GM12878 (cell line): ENCODE measurements at regions not wholly inside any gene's neighbourhood (a gene's known extent, or its start where the extent isn't known, plus 50 kb on each side); places are given as distances from the start of the nearest gene placed in this dataset.

Experiments
- ASH2L ChIP-seq: fragments of 300-600, 200-600 bp; sonication (generic); IDR thresholded peaks from 2 replicates; pipeline ENCODE4 v1.6.1; 2017; ENCODE audit warnings: low read depth, mild to moderate bottlenecking, borderline replicate concordance
- CEBPB ChIP-seq, 2 experiments: fragments of 150-350 bp in 1 of 2; IDR thresholded peaks; 2 replicates each; pipeline ENCODE4 v1.6.1; 2012 to 2014; ENCODE audit warnings: low read depth in 2 of 2, low read length in 2 of 2, borderline replicate concordance in 1 of 2, inconsistent platforms in 1 of 2
- CHD2 ChIP-seq: IDR thresholded peaks from 2 replicates; pipeline ENCODE4 v1.6.1; 2011; ENCODE audit warnings: low read depth, low read length, improper control_type of control experiment, borderline replicate concordance
- NFYB ChIP-seq: IDR thresholded peaks from 2 replicates; pipeline ENCODE4 v1.6.1; 2011; ENCODE audit warnings: low read depth, mild to moderate bottlenecking, low read length, improper control_type of control experiment, moderate library complexity; ENCODE audit not compliant: insufficient read depth
- TF ChIP-seq, protein P1 (sequence below): IDR thresholded peaks from 2 replicates; pipeline ENCODE4 v1.6.1; 2012; ENCODE audit warnings: improper control_type of control experiment, low read depth, low read length; ENCODE audit not compliant: insufficient replicate concordance
- TF ChIP-seq, protein P2 (sequence below): IDR thresholded peaks from 2 replicates; pipeline ENCODE4 v1.6.1; 2012; ENCODE audit warnings: low read depth, low read length, improper control_type of control experiment
- TF ChIP-seq, protein P3 (sequence below): fragments of 450-650 bp; IDR thresholded peaks from 2 replicates; pipeline ENCODE4 v1.6.1; 2017; ENCODE audit warnings: mild to moderate bottlenecking

DNA sequence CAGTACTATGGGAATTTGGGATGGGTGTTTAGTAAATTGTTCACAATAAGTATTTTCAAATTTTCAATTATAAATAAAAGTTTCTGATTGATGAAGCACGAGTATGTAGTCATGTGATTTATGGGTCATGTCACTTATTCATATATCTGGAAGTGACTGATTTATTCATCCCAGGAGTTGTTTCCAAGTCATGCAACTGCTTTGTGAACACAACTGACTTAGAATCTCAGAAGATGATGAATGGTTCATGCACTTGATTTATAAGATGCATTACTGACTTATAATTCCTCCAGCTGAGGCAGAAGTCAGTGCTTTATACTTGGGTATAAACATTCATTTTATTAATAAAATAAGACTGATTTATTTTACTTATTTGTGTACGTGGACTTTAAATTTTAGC, 137.8 kb upstream of the CBLB start (continued):
- TF ChIP-seq, protein P1, sequence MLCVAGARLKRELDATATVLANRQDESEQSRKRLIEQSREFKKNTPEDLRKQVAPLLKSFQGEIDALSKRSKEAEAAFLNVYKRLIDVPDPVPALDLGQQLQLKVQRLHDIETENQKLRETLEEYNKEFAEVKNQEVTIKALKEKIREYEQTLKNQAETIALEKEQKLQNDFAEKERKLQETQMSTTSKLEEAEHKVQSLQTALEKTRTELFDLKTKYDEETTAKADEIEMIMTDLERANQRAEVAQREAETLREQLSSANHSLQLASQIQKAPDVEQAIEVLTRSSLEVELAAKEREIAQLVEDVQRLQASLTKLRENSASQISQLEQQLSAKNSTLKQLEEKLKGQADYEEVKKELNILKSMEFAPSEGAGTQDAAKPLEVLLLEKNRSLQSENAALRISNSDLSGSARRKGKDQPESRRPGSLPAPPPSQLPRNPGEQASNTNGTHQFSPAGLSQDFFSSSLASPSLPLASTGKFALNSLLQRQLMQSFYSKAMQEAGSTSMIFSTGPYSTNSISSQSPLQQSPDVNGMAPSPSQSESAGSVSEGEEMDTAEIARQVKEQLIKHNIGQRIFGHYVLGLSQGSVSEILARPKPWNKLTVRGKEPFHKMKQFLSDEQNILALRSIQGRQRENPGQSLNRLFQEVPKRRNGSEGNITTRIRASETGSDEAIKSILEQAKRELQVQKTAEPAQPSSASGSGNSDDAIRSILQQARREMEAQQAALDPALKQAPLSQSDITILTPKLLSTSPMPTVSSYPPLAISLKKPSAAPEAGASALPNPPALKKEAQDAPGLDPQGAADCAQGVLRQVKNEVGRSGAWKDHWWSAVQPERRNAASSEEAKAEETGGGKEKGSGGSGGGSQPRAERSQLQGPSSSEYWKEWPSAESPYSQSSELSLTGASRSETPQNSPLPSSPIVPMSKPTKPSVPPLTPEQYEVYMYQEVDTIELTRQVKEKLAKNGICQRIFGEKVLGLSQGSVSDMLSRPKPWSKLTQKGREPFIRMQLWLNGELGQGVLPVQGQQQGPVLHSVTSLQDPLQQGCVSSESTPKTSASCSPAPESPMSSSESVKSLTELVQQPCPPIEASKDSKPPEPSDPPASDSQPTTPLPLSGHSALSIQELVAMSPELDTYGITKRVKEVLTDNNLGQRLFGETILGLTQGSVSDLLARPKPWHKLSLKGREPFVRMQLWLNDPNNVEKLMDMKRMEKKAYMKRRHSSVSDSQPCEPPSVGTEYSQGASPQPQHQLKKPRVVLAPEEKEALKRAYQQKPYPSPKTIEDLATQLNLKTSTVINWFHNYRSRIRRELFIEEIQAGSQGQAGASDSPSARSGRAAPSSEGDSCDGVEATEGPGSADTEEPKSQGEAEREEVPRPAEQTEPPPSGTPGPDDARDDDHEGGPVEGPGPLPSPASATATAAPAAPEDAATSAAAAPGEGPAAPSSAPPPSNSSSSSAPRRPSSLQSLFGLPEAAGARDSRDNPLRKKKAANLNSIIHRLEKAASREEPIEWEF, result no peak
- TF ChIP-seq CEBPB (IDR thresholded peaks at IDR 0.05; ENCODE audit: borderline replicate concordance in 1 of 2, low read depth in 2 of 2, low read length in 2 of 2), result no peak
- TF ChIP-seq CHD2, result no peak
- TF ChIP-seq, protein P2, sequence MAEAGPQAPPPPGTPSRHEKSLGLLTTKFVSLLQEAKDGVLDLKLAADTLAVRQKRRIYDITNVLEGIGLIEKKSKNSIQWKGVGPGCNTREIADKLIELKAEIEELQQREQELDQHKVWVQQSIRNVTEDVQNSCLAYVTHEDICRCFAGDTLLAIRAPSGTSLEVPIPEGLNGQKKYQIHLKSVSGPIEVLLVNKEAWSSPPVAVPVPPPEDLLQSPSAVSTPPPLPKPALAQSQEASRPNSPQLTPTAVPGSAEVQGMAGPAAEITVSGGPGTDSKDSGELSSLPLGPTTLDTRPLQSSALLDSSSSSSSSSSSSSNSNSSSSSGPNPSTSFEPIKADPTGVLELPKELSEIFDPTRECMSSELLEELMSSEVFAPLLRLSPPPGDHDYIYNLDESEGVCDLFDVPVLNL, result no peak
- TF ChIP-seq, protein P3, sequence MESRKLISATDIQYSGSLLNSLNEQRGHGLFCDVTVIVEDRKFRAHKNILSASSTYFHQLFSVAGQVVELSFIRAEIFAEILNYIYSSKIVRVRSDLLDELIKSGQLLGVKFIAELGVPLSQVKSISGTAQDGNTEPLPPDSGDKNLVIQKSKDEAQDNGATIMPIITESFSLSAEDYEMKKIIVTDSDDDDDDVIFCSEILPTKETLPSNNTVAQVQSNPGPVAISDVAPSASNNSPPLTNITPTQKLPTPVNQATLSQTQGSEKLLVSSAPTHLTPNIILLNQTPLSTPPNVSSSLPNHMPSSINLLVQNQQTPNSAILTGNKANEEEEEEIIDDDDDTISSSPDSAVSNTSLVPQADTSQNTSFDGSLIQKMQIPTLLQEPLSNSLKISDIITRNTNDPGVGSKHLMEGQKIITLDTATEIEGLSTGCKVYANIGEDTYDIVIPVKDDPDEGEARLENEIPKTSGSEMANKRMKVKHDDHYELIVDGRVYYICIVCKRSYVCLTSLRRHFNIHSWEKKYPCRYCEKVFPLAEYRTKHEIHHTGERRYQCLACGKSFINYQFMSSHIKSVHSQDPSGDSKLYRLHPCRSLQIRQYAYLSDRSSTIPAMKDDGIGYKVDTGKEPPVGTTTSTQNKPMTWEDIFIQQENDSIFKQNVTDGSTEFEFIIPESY, result no peak
- TF ChIP-seq NFYB, result no peak
- TF ChIP-seq ASH2L, result no peak
